BLaER1 treated with 17β-estradiol and CSF1 and Interleukin-3, amounts not matched to agents 10 nM and 100 nM (cell line): ENCODE measurements at regions not wholly inside any gene's neighbourhood (a gene's known extent, or its start where the extent isn't known, plus 50 kb on each side); places are given as distances from the start of the nearest gene placed in this dataset.

ENCODE experiments used
- H3K27ac ChIP-seq, 11 experiments: shearing (Covaris generic); formaldehyde crosslinking; 2 replicates each; pipeline ENCODE4 v1.8.1; 2022
- H3K27me3 ChIP-seq, 11 experiments: shearing (Covaris generic); formaldehyde crosslinking; 2 replicates each; pipeline ENCODE4 v1.8.1; 2022
- H3K36me3 ChIP-seq, 11 experiments: shearing (Covaris generic); formaldehyde crosslinking; 2 replicates each; pipeline ENCODE4 v1.8.1; 2022
- H3K4me1 ChIP-seq, 10 experiments: shearing (Covaris generic); formaldehyde crosslinking; 2 replicates each; pipeline ENCODE4 v1.8.1; 2022
- H3K4me2 ChIP-seq, 11 experiments: shearing (Covaris generic); formaldehyde crosslinking; 2 replicates each; pipeline ENCODE4 v1.8.1; 2022
- H3K4me3 ChIP-seq, 10 experiments: shearing (Covaris generic); formaldehyde crosslinking; 2 replicates each; pipeline ENCODE4 v1.8.1; 2022
- H3K9ac ChIP-seq, 11 experiments: shearing (Covaris generic); formaldehyde crosslinking; 2 replicates each; pipeline ENCODE4 v1.8.1; 2022
- H3K9me3 ChIP-seq, 11 experiments: shearing (Covaris generic); formaldehyde crosslinking; replicated peaks in 1 of 11; 2 replicates each; pipeline ENCODE4 v1.8.1; 2022
- H4K20me1 ChIP-seq, 11 experiments: shearing (Covaris generic); formaldehyde crosslinking; 2 replicates each; pipeline ENCODE4 v1.8.1; 2022
- Cebpa-rat ChIP-seq, 11 experiments: shearing (Covaris generic); IDR thresholded peaks; 2 replicates each; pipeline ENCODE4 v1.8.1; 2022

DNA sequence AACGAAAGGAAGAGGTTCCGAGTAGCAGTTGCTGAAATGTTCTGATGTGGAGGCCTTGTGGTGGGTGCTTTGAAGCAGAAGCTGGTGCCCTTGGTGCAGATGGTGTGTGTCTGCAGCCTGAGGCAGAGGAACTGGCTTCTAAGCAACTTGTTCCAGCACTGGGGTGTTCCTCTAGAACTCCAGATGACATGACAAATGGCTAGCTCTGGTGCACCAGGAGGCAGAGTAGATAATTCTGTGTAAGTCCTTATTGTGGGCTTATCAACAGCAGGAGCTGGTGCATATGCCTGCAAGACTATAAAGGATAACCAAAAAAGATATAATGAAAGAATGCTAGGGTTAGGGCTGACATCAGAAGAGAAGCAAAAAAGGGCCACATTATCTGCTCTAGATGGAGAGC lies 76.5 kb downstream of the ARL5B start:
- no peak overlapping the region for H3K4me3 ChIP-seq
- 0 out of 22 replicates have a peak, but pooled peaks cover 0 to under 1% (median 0%) of the 10 kb centered on the region in 11 experiments for H3K9me3 ChIP-seq
- H3K36me3 ChIP-seq = no peaks in the 10 kb centered on the region
- H3K27ac ChIP-seq = no peak overlapping the region
- H3K4me2 ChIP-seq = no peak overlapping the region
- H3K9ac ChIP-seq = no peak overlapping the region
- no peaks in the 10 kb centered on the region for H3K4me1 ChIP-seq
- no peak for TF ChIP-seq Cebpa-rat (IDR thresholded peaks at IDR 0.05)
- no peaks in the 10 kb centered on the region for H3K27me3 ChIP-seq
- H4K20me1 ChIP-seq = no peaks in the 10 kb centered on the region

DNA sequence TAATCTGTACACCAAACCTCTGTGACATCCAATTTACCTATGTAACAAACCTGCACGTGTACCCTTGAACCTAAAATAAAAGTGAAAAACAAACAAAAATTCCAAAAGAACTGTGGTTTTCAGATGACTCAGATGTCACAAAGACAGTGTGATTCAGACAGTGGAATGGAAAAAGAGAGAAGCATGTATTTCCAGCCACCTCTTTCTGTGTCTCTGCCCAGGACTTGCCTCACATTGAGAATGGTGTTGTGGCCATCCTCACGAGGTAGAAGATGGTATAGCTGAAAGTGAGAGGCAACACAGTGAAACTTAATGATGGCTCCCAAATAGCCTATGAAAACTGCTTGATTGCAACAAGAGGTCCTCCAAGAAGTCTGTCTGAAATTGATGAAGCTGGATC lies 78.0 kb downstream of the ARL5B start:
- Histone ChIP-seq H3K4me2 (no peak overlapping the region), H3K27ac (no peak overlapping the region), H4K20me1 (no peaks in the 10 kb centered on the region), H3K27me3 (no peaks in the 10 kb centered on the region), H3K4me1 (no peaks in the 10 kb centered on the region), H3K36me3 (no peaks in the 10 kb centered on the region), H3K9ac (no peak overlapping the region), H3K9me3 (peaks cover 0 to 10% (median 5%) of the 10 kb centered on the region in 11 experiments; a peak in 1 of 22 replicates), H3K4me3 (no peak overlapping the region)
- no peak for TF ChIP-seq Cebpa-rat (IDR thresholded peaks at IDR 0.05)

DNA sequence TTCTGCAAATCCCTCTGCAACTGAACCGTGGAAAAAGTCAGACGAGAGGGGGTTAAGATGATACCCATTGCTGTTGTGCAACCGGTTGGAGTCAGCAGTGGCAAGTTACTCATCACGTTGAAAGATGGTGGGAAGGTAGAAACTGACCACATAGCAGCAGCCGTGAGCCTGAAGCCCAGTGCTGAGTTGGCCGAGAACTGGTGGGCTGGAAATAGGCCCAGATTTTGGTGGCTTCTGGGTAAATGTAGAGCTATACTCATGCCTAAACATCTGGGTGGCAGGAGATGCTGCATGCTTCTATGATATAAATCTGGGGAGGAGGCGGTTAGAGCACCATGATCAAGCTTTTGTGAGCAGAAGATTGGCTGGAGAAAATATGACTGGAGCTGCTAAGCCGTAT lies 78.6 kb downstream of the ARL5B start:
- no peak overlapping the region for H3K9ac ChIP-seq
- H3K27me3 ChIP-seq = no peaks in the 10 kb centered on the region
- no peak overlapping the region for H3K4me2 ChIP-seq
- H3K36me3 ChIP-seq = no peaks in the 10 kb centered on the region
- no peak overlapping the region for H3K27ac ChIP-seq
- H4K20me1 ChIP-seq = no peaks in the 10 kb centered on the region
- TF ChIP-seq Cebpa-rat (IDR thresholded peaks at IDR 0.05) = no peak
- no peak overlapping the region for H3K4me3 ChIP-seq
- H3K4me1 ChIP-seq = no peaks in the 10 kb centered on the region
- peaks cover 0 to 10% (median 5%) of the 10 kb centered on the region in 11 experiments; a peak in 2 of 22 replicates for H3K9me3 ChIP-seq

DNA sequence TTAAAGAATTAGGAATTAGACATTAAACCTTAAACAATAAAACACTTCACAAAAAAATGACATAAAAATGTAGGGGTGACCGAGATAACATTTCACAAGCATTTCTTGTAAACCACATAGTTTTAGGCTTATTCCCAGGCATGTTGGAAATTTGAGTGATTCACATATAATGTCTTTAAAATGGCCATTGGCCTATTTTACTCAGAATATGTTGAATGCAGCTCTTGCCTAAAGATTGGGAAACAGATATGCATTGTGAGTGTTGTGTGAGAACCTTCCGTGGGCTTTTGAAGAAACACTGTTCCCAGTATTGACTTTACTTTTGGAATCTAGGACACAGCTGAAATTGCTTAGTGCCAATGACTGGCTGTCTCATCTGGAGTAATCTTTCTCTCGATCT lies 79.6 kb downstream of the ARL5B start:
- Histone ChIP-seq H3K36me3 (no peaks in the 10 kb centered on the region), H3K4me3 (no peak overlapping the region), H3K27ac (no peak overlapping the region), H3K9ac (no peak overlapping the region), H3K4me2 (no peak overlapping the region), H3K9me3 (peaks cover 3 to 15% (median 6%) of the 10 kb centered on the region in 11 experiments; a peak in 9 of 22 replicates), H3K4me1 (no peaks in the 10 kb centered on the region), H4K20me1 (no peaks in the 10 kb centered on the region), H3K27me3 (no peaks in the 10 kb centered on the region)
- no peak for TF ChIP-seq Cebpa-rat (IDR thresholded peaks at IDR 0.05)

DNA sequence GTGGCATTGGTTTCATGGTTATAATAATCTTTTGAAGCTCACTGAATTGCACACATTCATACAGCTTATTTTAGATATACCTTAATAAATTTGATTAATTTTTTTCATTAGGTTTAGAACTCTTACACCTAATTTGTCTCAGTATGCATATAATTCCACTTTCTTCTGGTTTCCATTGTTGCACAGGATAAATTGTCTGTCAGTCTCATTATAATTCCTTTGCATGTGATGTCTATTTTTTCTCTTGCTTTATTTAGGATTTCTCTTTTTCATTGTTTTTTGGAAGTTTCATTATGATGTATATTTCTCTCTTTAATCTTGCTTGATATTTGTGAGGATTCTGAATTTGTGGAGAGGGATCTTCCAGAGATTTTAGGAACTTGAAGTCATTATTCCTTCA lies 84.7 kb downstream of the ARL5B start:
- Histone ChIP-seq H3K27me3 (no peaks in the 10 kb centered on the region), H4K20me1 (no peaks in the 10 kb centered on the region), H3K4me1 (no peaks in the 10 kb centered on the region), H3K36me3 (no peaks in the 10 kb centered on the region), H3K27ac (no peak overlapping the region), H3K9me3 (peaks cover 3 to 19% (median 12%) of the 10 kb centered on the region in 11 experiments; a peak in 9 of 22 replicates), H3K9ac (no peak overlapping the region), H3K4me3 (no peak overlapping the region), H3K4me2 (no peak overlapping the region)
- TF ChIP-seq Cebpa-rat (IDR thresholded peaks at IDR 0.05) = no peak

DNA sequence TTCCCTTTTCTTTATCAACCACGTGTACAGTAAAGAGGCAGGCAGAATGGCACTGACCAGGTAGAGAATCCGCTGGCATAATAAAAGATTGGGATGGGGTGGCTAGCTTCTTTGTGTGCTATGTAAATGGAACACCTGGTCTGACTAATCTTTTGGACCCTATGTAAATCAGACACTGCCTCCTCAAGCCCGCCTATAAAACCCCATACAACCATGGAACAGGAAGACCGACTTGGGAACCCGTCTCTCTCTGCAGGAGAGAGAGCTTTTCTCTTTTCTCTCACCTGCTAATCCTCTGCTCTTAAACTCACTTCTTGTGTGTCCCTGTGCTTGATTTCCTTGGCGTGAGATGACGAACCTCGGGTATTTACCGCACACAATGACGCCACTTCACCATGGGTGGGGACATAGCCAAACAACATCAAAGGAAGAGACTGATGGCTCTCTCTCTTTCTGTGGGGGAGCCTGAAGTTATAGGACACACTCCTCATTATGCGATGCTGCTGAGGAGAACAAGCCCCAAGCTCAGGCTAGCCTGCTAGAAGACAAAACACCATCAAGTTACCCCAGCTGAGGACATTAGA lies 94.2 kb downstream of the ARL5B start:
- H3K36me3 ChIP-seq = no peaks in the 10 kb centered on the region
- no peak overlapping the region for H3K9ac ChIP-seq
- TF ChIP-seq Cebpa-rat (IDR thresholded peaks at IDR 0.05) = no peak
- H3K9me3 ChIP-seq = no peaks in the 10 kb centered on the region
- no peaks in the 10 kb centered on the region for H3K27me3 ChIP-seq
- H3K27ac ChIP-seq = no peak overlapping the region
- H4K20me1 ChIP-seq = no peaks in the 10 kb centered on the region
- H3K4me3 ChIP-seq = no peak overlapping the region
- H3K4me2 ChIP-seq = no peak overlapping the region
- no peaks in the 10 kb centered on the region for H3K4me1 ChIP-seq

DNA sequence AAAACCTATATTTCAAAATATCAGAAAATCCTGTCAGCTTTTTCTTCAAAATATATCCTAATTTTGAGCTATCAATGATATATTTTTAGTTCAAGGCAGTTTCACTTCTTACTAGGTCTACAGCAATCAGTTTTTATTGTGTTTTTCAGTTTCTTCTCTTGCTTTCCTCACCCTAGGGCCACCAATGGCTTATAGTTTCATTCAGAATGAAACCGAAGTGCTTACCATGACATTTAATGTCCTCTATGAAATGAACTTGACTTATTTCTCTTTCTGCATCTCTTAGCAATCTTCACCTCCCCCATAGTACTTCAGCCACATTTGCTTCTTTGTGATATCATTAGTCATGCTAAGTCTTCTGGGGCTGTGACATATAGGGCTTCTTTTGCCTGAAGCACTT lies 100.3 kb downstream of the ARL5B start:
- no peaks in the 10 kb centered on the region for H3K27me3 ChIP-seq
- no peaks in the 10 kb centered on the region for H3K36me3 ChIP-seq
- TF ChIP-seq Cebpa-rat (IDR thresholded peaks at IDR 0.05) = no peak
- H3K4me3 ChIP-seq = no peak overlapping the region
- H3K9me3 ChIP-seq = peaks cover 0 to 2% (median 0%) of the 10 kb centered on the region in 11 experiments; a peak in 2 of 22 replicates
- H4K20me1 ChIP-seq = no peaks in the 10 kb centered on the region
- H3K27ac ChIP-seq = no peak overlapping the region
- no peak overlapping the region for H3K4me2 ChIP-seq
- no peak overlapping the region for H3K9ac ChIP-seq
- no peaks in the 10 kb centered on the region for H3K4me1 ChIP-seq

DNA sequence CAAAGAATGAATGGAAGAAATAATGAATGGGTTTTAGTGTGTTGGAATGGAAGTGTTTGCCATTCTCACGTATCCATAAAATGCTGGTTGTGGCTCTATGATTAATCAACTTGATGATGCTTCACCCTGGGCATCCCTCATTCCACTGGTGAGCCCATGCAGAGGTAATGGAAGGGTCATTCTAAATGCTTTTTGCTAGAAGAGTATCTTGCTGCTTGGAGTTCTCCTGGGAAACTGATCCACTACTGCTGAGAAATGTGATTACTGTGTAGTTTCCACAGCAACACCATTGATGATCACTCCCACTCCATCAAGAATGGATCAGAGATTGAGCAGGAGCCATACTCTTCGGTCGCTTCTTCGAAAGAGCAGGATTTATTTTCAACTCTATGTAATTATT lies 101.6 kb downstream of the ARL5B start:
- Histone ChIP-seq H4K20me1 (no peaks in the 10 kb centered on the region), H3K27me3 (no peaks in the 10 kb centered on the region), H3K27ac (no peak overlapping the region), H3K36me3 (no peaks in the 10 kb centered on the region), H3K4me1 (no peaks in the 10 kb centered on the region), H3K4me2 (no peak overlapping the region), H3K9ac (no peak overlapping the region), H3K9me3 (peaks cover 0 to 8% (median 0%) of the 10 kb centered on the region in 11 experiments; a peak in 2 of 22 replicates), H3K4me3 (no peak overlapping the region)
- no peak for TF ChIP-seq Cebpa-rat (IDR thresholded peaks at IDR 0.05)

DNA sequence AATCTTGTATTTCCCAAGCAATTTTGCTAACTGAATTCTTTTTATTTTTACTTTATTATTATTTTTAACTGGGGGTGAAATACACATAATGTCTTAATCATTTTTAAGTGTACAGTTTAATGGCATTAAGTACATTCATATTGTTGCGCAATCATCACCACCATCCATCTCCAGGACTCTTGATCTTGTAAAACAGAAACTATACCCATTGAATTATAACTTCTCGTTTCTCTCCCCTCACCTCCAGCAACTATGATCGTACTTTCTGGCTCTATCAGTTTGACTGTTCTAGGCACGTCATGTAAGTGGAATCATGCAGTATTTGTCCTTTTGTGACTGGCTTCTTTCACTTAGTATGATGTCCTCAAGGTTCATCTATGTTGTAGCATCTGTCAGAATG lies 108.8 kb downstream of the ARL5B start:
- no peaks in the 10 kb centered on the region for H3K4me1 ChIP-seq
- no peak overlapping the region for H3K27ac ChIP-seq
- H3K27me3 ChIP-seq = no peaks in the 10 kb centered on the region
- no peak overlapping the region for H3K9ac ChIP-seq
- TF ChIP-seq Cebpa-rat (IDR thresholded peaks at IDR 0.05) = peak in 10 of 11 experiments; percentile 33 to 98 (median 90); a peak in 18 of 22 replicates
- H4K20me1 ChIP-seq = no peaks in the 10 kb centered on the region
- peaks cover 0 to 8% (median 0%) of the 10 kb centered on the region in 11 experiments; a peak in 2 of 22 replicates for H3K9me3 ChIP-seq
- no peak overlapping the region for H3K4me2 ChIP-seq
- no peaks in the 10 kb centered on the region for H3K36me3 ChIP-seq
- no peak overlapping the region for H3K4me3 ChIP-seq

DNA sequence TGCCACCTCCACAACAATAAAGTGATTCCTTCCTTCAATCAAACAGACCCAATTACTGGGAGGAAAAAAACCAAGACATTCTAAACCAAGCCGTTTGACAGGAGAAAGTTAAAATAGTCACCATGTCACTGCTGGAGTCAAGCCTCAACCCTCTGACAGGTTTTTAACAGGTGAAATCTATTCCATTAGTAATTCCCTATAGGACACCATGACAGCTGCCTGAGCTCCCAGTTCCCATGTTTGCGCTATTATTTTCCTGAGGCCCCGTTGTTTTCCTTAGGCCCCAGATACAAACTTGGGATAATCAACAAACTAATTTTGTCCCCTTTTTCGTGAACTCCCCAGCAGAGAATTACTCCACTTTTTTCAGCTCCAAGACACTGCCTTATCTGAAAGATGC lies 113.9 kb downstream of the ARL5B start:
- no peaks in the 10 kb centered on the region for H3K36me3 ChIP-seq
- no peak overlapping the region for H3K9ac ChIP-seq
- H3K4me3 ChIP-seq = no peak overlapping the region
- H3K4me1 ChIP-seq = 0 out of 20 replicates have a peak, but pooled peaks cover 0 to 7% (median 0%) of the 10 kb centered on the region in 10 experiments
- no peak overlapping the region for H3K4me2 ChIP-seq
- H4K20me1 ChIP-seq = no peaks in the 10 kb centered on the region
- no peak for TF ChIP-seq Cebpa-rat (IDR thresholded peaks at IDR 0.05)
- 0 out of 22 replicates have a peak, but pooled peaks cover 0 to 4% (median 0%) of the 10 kb centered on the region in 11 experiments for H3K9me3 ChIP-seq
- no peak overlapping the region for H3K27ac ChIP-seq
- H3K27me3 ChIP-seq = no peaks in the 10 kb centered on the region
